Cardiac muscle cell (in vitro differentiated cells and primary cell): ENCODE measurements at regions not wholly inside any gene's neighbourhood (a gene's known extent, or its start where the extent isn't known, plus 50 kb on each side); places are given as distances from the start of the nearest gene placed in this dataset.

Experiments used
- DNase-seq, 2 donors: peaks; one replicate each; pipeline versions ENCODE4 v3.0.0 to v3.0.0-alpha.2; 2010 to 2017; ENCODE audit warnings: low read depth in 1 of 2, low spot score in 1 of 2
- H3K27ac ChIP-seq: fragments of 200-600 bp; sonication (generic); 2 replicates; pipeline ENCODE4 v1.5.1; 2016
- H3K27me3 ChIP-seq: fragments of 200-600 bp; sonication (generic); 2 replicates; pipeline ENCODE4 v1.6.0; 2016; ENCODE audit warnings: control low read depth
- H3K36me3 ChIP-seq: fragments of 200-600 bp; sonication (generic); 2 replicates; pipeline ENCODE4 v1.5.1; 2016; ENCODE audit warnings: control low read depth
- H3K4me1 ChIP-seq: fragments of 200-600 bp; sonication (generic); 2 replicates; pipeline ENCODE4 v1.8.1; 2017; ENCODE audit warnings: low read depth, mild to moderate bottlenecking, mixed run types
- H3K4me3 ChIP-seq: fragments of 200-600 bp; sonication (generic); 2 replicates; pipeline ENCODE4 v1.5.1; 2016; ENCODE audit warnings: mild to moderate bottlenecking
- H3K9me3 ChIP-seq: fragments of 200-600 bp; sonication (generic); 2 replicates; pipeline ENCODE4 v1.5.1; 2017; ENCODE audit warnings: low read depth, mild to moderate bottlenecking, control low read depth
- TF ChIP-seq, protein P1 (sequence below): IDR thresholded peaks from 2 replicates; pipeline ENCODE4 v1.5.1; 2012; ENCODE audit warnings: low read depth, mild to moderate bottlenecking, low read length

DNA sequence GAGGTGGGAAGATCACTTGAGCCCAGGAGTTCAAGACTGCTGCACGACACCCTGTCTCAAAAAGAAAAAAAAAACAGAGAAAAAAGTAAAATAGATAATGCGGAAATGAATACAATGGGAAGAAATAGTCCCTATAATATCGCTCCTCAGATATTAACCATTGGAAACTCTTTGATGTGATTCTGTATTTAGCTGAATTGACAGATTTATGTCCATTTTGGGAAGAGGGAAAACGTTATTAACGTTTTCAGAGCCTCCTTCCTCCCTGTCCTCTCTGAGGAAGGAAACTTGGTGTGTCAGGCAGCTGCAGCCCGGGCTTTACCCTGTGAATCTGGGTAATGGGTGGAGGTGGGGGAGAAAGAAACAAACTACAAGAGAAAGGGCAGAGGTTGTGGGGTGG is 61.6 kb upstream of the ECE1 start:
- Histone ChIP-seq H3K27me3 (no peaks in the 10 kb centered on the region), H3K27ac (no peak overlapping the region), H3K9me3 (no peaks in the 10 kb centered on the region), H3K4me3 (no peak overlapping the region), H3K36me3 (no peaks in the 10 kb centered on the region), H3K4me1 (no peaks in the 10 kb centered on the region)
- no peak for DNase-seq
- TF ChIP-seq, protein P1, sequence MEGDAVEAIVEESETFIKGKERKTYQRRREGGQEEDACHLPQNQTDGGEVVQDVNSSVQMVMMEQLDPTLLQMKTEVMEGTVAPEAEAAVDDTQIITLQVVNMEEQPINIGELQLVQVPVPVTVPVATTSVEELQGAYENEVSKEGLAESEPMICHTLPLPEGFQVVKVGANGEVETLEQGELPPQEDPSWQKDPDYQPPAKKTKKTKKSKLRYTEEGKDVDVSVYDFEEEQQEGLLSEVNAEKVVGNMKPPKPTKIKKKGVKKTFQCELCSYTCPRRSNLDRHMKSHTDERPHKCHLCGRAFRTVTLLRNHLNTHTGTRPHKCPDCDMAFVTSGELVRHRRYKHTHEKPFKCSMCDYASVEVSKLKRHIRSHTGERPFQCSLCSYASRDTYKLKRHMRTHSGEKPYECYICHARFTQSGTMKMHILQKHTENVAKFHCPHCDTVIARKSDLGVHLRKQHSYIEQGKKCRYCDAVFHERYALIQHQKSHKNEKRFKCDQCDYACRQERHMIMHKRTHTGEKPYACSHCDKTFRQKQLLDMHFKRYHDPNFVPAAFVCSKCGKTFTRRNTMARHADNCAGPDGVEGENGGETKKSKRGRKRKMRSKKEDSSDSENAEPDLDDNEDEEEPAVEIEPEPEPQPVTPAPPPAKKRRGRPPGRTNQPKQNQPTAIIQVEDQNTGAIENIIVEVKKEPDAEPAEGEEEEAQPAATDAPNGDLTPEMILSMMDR: no peak

DNA sequence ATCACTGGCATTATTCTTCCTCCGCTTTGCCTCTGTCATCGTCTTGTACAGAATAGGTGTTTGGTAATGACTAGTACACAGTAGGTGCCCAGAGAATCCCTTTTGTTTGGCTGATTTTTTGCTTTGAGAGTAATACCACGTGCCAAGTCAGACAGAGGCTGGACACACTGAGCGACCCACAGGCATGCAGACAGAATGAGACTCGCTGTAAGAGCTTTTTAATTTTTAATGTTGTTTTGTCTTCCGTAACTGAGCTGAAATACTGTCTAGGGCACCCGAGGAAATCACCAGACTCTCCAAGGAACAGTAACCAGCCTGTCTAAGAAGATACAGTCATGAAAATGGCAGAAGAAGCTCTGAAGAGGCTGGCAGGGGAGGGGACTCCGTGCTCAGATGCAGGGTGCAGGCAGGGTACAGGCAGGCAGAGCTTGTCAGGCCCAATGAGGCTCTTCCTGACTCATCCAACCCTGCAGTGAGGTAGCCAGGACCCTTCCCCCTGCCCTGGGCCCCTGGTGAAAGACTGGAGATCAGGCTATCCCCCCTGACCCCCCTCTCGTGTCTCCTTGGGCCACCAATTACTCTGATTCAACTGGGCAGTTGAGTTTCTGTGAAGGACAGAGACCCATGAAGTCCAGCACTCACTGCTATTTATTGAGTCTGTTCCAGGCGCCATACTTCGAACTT is 60.1 kb upstream of the ECE1 start:
- Histone ChIP-seq H3K4me3 (no peak overlapping the region), H3K27ac (no peak overlapping the region), H3K36me3 (no peaks in the 10 kb centered on the region), H3K27me3 (no peaks in the 10 kb centered on the region), H3K4me1 (no peaks in the 10 kb centered on the region), H3K9me3 (no peaks in the 10 kb centered on the region)
- TF ChIP-seq, protein P1: no peak
- no peak for DNase-seq

DNA sequence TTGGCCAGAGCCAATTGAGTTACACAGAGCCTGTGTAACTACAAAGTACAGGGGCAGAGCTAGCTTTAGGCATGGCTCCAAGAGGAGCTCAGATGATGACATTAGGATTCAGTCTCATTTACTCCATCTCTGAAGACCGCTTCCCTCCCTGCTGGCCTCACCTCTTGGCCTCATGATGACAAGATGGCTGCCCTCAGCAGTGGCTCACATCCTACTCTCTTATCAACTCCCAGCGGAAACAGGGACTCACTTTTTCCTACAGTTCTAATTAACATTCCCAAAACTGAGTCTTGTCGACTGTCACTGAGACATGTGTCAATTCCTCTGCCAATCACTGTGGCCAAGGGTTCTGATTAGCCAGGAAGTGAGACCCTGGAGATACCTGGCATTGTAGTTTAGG is 59.4 kb upstream of the ECE1 start:
- Histone ChIP-seq H3K4me1 (no peaks in the 10 kb centered on the region), H3K27ac (no peak overlapping the region), H3K4me3 (no peak overlapping the region), H3K36me3 (no peaks in the 10 kb centered on the region), H3K9me3 (no peaks in the 10 kb centered on the region), H3K27me3 (no peaks in the 10 kb centered on the region)
- TF ChIP-seq, protein P1: no peak
- no peak for DNase-seq

DNA sequence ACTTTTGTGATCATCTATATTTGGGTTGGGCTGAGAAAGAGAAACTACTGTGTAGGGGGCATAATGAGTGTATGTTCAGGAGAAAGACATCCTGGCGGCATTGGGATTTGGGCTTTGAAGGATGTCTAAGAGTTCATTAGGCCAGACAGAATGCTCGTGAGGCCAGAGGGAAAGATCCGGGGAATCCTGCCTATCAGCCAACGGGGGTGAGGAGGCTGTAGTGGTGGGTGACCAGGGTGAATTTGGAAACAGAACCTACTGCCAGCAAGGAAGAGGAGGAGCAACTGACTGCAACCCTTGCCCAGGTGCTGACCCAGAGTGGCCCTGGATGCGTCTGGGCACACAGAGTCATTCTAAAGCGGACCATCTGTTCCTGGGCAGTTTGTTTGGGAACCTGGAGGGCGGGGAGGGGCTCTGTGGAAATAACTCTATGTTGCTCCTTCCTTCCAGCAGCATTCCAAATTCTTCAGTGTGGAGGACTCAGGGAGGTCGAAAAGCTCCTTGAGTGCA is 56.9 kb upstream of the ECE1 start:
- TF ChIP-seq, protein P1: no peak
- no peaks in the 10 kb centered on the region for H3K36me3 ChIP-seq
- H3K4me3 ChIP-seq: no peak overlapping the region
- peak in 1 of 2 donors; percentile 30 for DNase-seq
- no peaks in the 10 kb centered on the region for H3K9me3 ChIP-seq
- H3K4me1 ChIP-seq: peaks cover 4% of the 10 kb centered on the region
- no peak overlapping the region for H3K27ac ChIP-seq
- no peaks in the 10 kb centered on the region for H3K27me3 ChIP-seq

DNA sequence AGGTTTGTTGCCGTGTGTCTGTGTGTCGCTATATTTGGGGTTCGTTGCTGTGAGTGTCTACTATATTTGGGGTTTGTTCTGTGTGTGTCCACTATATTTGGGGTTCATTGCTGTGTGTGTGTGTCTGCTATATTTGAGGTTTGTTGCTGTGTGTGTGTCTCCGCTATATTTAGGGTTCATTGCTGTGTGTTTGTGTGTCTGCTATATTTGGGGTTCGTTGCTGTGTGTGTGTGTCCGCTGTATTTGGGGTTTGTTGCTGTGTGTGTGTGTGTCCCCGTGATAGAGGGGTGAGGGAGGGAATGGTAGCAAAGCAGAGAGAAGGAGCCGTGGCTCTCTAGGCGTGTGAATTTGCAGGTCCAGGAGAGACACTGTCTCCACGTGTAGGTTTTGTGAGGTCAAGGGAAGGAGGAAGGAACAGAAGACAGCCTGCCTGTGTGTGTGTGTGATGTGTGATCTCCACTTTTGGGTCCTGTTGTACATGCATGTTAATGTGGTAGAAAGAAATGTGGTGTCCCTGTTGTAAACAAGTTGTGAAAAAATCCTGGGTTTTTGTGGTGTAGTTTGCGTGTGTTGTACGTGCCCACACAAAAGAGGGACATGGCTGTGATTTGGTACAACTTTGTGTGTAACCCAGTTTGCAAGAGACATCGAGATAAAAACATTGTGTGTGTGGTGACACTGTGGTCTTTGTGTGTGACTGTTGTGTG is 56.3 kb upstream of the ECE1 start:
- Histone ChIP-seq H3K9me3 (no peaks in the 10 kb centered on the region), H3K4me3 (peak overlapping the region; percentile 92), H3K4me1 (peaks cover 4% of the 10 kb centered on the region), H3K27ac (peak overlapping the region; percentile 84), H3K27me3 (no peaks in the 10 kb centered on the region), H3K36me3 (no peaks in the 10 kb centered on the region)
- TF ChIP-seq, protein P1: no peak
- no peak for DNase-seq
